GM19372 (cell line): ENCODE measurements at regions not wholly inside any gene's neighbourhood (a gene's known extent, or its start where the extent isn't known, plus 50 kb on each side); places are given as distances from the start of the nearest gene placed in this dataset.

Source experiments
- ATAC-seq: cut with Tn5 transposase; IDR thresholded peaks from one replicate; pipeline ENCODE4 v1.9.1; 2021; ENCODE audit warnings: mild to moderate bottlenecking, low read depth, moderate library complexity; ENCODE audit not compliant: unreplicated experiment

DNA sequence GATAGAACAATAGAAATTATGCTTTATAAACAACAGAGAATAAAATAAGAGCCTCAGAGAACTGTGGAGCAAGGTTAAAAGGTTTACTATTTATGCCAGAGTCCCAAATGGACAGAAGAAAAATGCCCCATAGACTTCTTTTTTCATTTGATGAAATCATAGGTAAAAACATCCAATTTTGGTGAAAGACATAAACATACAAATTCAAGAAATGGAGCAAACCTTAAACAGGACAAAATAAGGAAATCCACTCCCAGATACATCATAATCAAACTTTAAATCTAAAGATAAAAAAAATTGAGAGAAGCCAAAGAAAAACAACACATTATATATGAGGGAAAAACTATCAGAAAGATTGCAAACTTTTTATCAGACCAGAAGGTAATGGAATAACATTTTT lies 182.8 kb downstream of the GADD45G start:
- ATAC-seq, result no peak

GRCh38 chr9:89788434-89788833 lies 183.6 kb downstream of the GADD45G start:
- no peak for ATAC-seq

- ATAC-seq, result no peak
Observed at GRCh38 chr9:89789922-89790510, 185.2 kb downstream of the GADD45G start.

GRCh38 chr9:89790542-89791109 lies 185.8 kb downstream of the GADD45G start:
- ATAC-seq, result no peak

GRCh38 chr9:89791754-89792153 lies 186.9 kb downstream of the GADD45G start:
- no peak for ATAC-seq

GRCh38 chr9:89792189-89793123 lies 187.6 kb downstream of the GADD45G start:
- ATAC-seq, result no peak

DNA sequence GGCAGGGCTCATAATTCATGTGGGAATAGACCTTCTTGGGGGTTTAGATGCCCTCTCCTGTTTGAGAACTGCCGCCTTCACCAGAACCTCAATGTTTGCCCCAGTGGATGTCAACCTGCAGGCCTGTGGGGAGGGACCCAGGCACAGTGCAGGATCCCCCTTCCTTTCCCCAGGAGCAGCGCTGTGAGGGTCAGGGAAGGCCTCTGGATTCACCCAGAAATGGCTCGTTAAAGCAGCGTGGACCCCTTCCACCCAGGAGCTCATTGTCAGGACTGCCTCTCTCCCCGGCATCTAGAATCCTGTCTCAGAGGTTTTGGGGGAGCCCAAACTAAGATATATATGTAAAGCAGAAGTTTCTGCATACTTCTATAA lies 188.3 kb downstream of the GADD45G start:
- no peak for ATAC-seq

GRCh38 chr9:89793551-89793950 lies 188.7 kb downstream of the GADD45G start:
- no peak for ATAC-seq

DNA sequence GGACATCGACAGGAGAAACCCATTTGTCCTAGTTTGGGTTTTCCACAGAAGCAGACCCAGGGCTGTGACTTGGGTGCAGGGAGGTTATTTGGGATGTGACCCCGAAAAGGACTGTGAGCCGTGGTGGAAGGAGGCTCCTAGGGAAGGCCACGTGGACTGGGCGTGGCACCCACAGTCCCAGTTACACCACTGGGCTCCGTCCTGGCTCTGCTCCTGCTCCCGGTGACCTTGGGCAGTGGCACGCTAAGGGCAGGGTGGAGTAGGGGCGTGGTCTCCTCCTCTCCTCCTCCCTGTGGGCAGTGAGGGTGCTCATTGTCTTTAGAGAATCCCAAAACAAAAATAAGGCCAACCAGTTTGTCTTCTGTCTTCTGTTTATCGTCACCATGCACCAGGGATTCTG lies 190.1 kb downstream of the GADD45G start:
- no peak for ATAC-seq

- no peak for ATAC-seq
Observed at GRCh38 chr9:89795538-89796195, 190.9 kb downstream of the GADD45G start.

GRCh38 chr9:89796606-89797005 lies 191.8 kb downstream of the GADD45G start:
- no peak for ATAC-seq

- ATAC-seq, result no peak
Observed at GRCh38 chr9:89797255-89797654, 192.4 kb downstream of the GADD45G start.

GRCh38 chr9:89797937-89798455 lies 193.2 kb downstream of the GADD45G start:
- ATAC-seq, result no peak

DNA sequence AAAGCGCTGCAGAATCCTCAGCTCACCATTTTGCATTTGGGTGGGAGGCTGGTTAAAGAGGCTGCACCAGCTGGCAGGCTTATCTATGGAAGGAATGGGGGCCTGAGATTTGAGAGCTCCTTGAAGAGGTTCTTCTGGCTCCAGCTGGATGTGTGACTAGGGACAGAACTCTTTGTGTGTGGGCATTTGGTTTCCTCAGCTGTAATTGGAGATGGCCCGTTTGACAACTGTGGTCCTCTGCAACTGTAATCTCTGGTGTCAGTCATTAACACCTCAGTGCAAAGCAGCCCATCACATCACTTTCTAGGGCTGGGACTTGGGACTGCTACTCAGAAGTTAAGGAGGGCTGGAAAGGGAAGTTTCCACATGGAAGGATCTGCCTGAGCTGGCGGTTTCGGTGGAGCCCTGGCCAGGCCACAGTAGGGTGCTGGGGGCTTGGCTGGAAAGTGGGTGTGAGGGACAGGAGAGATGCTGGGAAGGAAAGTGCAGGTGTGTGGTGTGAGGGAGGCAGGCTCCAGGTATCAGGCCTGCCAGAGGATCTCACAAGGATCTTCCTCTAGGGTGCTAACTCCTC lies 193.8 kb downstream of the GADD45G start:
- no peak for ATAC-seq

DNA sequence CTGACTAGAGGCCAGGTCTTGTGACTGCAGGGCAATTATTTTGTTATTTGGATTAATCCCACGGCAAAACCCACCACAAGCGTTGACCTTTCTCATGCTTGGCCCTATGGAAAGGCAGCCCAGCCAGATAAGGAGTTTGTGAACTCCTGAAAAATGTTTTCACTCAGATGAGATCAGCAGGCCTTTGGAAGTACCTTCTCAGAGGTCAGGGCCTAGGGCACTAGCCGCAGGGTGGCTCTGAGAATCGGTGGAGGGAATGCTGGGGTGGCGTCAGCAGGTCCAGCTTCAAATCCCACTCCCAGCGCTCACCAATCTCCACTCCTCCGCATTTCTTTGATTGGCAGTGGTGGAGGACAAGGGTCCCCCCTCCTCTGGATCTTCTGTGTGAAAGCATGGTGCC lies 194.4 kb downstream of the GADD45G start:
- ATAC-seq, result no peak

DNA sequence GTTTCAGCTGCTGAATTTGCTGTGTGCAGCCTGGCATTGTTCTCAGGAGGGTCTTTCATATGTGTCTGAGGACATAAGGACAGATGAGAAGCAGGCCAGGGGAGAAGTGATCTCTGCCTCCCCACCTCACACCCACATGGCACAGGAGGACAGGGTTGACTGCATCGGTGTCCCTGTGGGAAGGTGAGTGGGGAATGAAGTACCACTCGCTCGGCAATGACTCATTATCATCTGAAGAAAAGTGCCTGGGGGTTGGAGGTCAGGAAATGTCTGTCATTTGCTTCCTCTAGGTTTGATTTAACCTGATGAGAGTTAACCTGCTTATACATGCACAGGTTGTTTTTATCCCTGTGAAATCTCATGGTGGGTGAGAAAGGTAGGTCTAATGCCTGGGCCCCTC lies 195.0 kb downstream of the GADD45G start:
- ATAC-seq, result no peak

DNA sequence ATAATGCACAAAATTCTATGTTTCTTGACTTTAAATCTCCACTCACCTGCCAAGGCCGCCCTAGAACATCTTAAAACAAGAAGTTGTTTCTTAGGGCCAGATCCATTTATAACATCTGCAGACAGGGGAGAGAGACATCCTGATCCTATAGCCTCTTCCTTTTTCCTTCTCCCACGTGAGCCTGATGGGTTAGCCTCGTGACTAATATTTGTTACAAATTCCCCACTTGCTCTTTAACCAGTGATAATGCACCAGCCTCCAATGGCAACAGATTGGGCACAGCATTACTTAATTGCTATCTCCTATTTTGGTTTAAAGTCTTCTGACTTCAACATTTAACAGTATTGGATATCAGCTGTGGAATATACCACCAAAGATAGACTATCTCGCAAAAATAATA lies 196.5 kb downstream of the GADD45G start:
- ATAC-seq, result no peak

- no peak for ATAC-seq
Observed at GRCh38 chr9:89801742-89802670, 197.2 kb downstream of the GADD45G start.

DNA sequence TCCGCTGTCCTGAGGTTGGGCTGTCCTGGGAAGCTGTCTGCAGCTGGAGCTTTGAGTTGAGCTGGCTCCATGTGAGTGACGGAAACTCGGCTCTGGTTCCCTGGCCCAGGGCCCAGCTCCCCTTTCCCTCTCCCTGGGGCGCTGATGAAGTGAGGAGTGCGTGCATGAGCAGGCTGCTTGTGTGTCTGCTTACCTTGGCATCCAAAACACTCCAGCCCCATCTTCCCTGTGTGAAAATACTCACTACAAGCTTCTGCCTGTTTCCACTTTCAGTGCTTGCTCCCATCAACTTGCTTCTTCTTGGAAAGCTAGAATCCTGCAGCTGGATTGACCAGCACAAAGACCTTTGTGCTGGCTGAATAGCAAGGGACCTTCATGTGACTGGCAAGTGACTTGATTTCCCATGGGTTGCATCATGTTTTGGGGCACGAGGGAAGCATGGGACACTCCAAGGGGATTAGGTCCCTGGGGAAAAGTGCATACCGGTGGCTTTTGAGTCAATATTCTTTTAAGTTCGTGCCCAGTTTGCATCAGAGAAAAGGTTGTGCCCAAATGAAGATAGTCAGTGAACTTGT lies 198.1 kb downstream of the GADD45G start:
- ATAC-seq, result no peak
